ENCODE measurements at regions not wholly inside any gene's neighbourhood (a gene's known extent, or its start where the extent isn't known, plus 50 kb on each side); places are given as distances from the start of the nearest gene placed in this dataset.

GRCh38 chr4:187555174-187555573, 440.4 kb upstream of the ZFP42 start:
- Histone ChIP-seq H3K27me3 (ENCODE audit: control insufficient read depth, insufficient read depth, low read length) (no peaks in the 10 kb centered on the region), H3K4me3 (ENCODE audit: low read length) (no peak overlapping the region), H3K36me3 (ENCODE audit: control insufficient read depth, insufficient read depth, low read length) (no peaks in the 10 kb centered on the region), H3K4me1 (ENCODE audit: control insufficient read depth, insufficient read depth, low read length) (no peaks in the 10 kb centered on the region), H3K9ac (ENCODE audit: low read length) (no peak overlapping the region), H3K9me3 (ENCODE audit: control insufficient read depth, low read length) (no peaks in the 10 kb centered on the region)

GRCh38 chr4:187558391-187558790, 437.2 kb upstream of the ZFP42 start:
- H3K27me3 ChIP-seq (ENCODE audit: control insufficient read depth, insufficient read depth, low read length): no peaks in the 10 kb centered on the region
- no peak overlapping the region for H3K9ac ChIP-seq (ENCODE audit: low read length)
- no peaks in the 10 kb centered on the region for H3K9me3 ChIP-seq (ENCODE audit: control insufficient read depth, low read length)
- no peaks in the 10 kb centered on the region for H3K36me3 ChIP-seq (ENCODE audit: control insufficient read depth, insufficient read depth, low read length)
- H3K4me3 ChIP-seq (ENCODE audit: low read length): no peak overlapping the region
- no peaks in the 10 kb centered on the region for H3K4me1 ChIP-seq (ENCODE audit: control insufficient read depth, insufficient read depth, low read length)

- Histone ChIP-seq H3K27me3 (ENCODE audit: control insufficient read depth, insufficient read depth, low read length) (no peaks in the 10 kb centered on the region), H3K9me3 (ENCODE audit: control insufficient read depth, low read length) (no peaks in the 10 kb centered on the region), H3K4me3 (ENCODE audit: low read length) (no peak overlapping the region), H3K36me3 (ENCODE audit: control insufficient read depth, insufficient read depth, low read length) (no peaks in the 10 kb centered on the region), H3K4me1 (ENCODE audit: control insufficient read depth, insufficient read depth, low read length) (no peaks in the 10 kb centered on the region), H3K9ac (ENCODE audit: low read length) (no peak overlapping the region)
These were observed 433.2 kb upstream of the ZFP42 start for GRCh38 chr4:187562345-187562744.

- Histone ChIP-seq H3K4me1 (ENCODE audit: control insufficient read depth, insufficient read depth, low read length) (no peaks in the 10 kb centered on the region), H3K36me3 (ENCODE audit: control insufficient read depth, insufficient read depth, low read length) (no peaks in the 10 kb centered on the region), H3K9ac (ENCODE audit: low read length) (no peak overlapping the region), H3K4me3 (ENCODE audit: low read length) (no peak overlapping the region), H3K27me3 (ENCODE audit: control insufficient read depth, insufficient read depth, low read length) (no peaks in the 10 kb centered on the region), H3K9me3 (ENCODE audit: control insufficient read depth, low read length) (no peaks in the 10 kb centered on the region)
These were observed 430.2 kb upstream of the ZFP42 start for GRCh38 chr4:187565416-187565815.

- H3K27me3 ChIP-seq (ENCODE audit: control insufficient read depth, insufficient read depth, low read length): no peaks in the 10 kb centered on the region
- H3K9me3 ChIP-seq (ENCODE audit: control insufficient read depth, low read length): no peaks in the 10 kb centered on the region
- no peaks in the 10 kb centered on the region for H3K36me3 ChIP-seq (ENCODE audit: control insufficient read depth, insufficient read depth, low read length)
- H3K4me3 ChIP-seq (ENCODE audit: low read length): no peak overlapping the region
- H3K4me1 ChIP-seq (ENCODE audit: control insufficient read depth, insufficient read depth, low read length): no peaks in the 10 kb centered on the region
- H3K9ac ChIP-seq (ENCODE audit: low read length): no peak overlapping the region
These were observed 425.7 kb upstream of the ZFP42 start for GRCh38 chr4:187569871-187570270.

GRCh38 chr4:187575706-187576105, 419.9 kb upstream of the ZFP42 start:
- no peaks in the 10 kb centered on the region for H3K4me1 ChIP-seq (ENCODE audit: control insufficient read depth, insufficient read depth, low read length)
- no peak overlapping the region for H3K4me3 ChIP-seq (ENCODE audit: low read length)
- no peak overlapping the region for H3K9ac ChIP-seq (ENCODE audit: low read length)
- no peaks in the 10 kb centered on the region for H3K27me3 ChIP-seq (ENCODE audit: control insufficient read depth, insufficient read depth, low read length)
- no peaks in the 10 kb centered on the region for H3K36me3 ChIP-seq (ENCODE audit: control insufficient read depth, insufficient read depth, low read length)
- H3K9me3 ChIP-seq (ENCODE audit: control insufficient read depth, low read length): no peaks in the 10 kb centered on the region

- no peaks in the 10 kb centered on the region for H3K36me3 ChIP-seq (ENCODE audit: control insufficient read depth, insufficient read depth, low read length)
These were observed 418.8 kb upstream of the ZFP42 start for GRCh38 chr4:187576751-187577150.

GRCh38 chr4:187577941-187578480, 417.6 kb upstream of the ZFP42 start:
- Histone ChIP-seq H3K4me3 (ENCODE audit: low read length) (no peak overlapping the region), H3K9me3 (ENCODE audit: control insufficient read depth, low read length) (no peaks in the 10 kb centered on the region), H3K9ac (ENCODE audit: low read length) (no peak overlapping the region), H3K36me3 (ENCODE audit: control insufficient read depth, insufficient read depth, low read length) (no peaks in the 10 kb centered on the region), H3K27me3 (ENCODE audit: control insufficient read depth, insufficient read depth, low read length) (no peaks in the 10 kb centered on the region), H3K4me1 (ENCODE audit: control insufficient read depth, insufficient read depth, low read length) (no peaks in the 10 kb centered on the region)

More at GRCh38 chr4:187576751-187577150, 418.8 kb upstream of the ZFP42 start:
- no peak overlapping the region for H3K9ac ChIP-seq (ENCODE audit: low read length)
- H3K9me3 ChIP-seq (ENCODE audit: control insufficient read depth, low read length): no peaks in the 10 kb centered on the region
- H3K4me1 ChIP-seq (ENCODE audit: control insufficient read depth, insufficient read depth, low read length): no peaks in the 10 kb centered on the region
- no peaks in the 10 kb centered on the region for H3K27me3 ChIP-seq (ENCODE audit: control insufficient read depth, insufficient read depth, low read length)
- no peak overlapping the region for H3K4me3 ChIP-seq (ENCODE audit: low read length)

GRCh38 chr4:187586892-187587291, 408.7 kb upstream of the ZFP42 start:
- H3K9me3 ChIP-seq (ENCODE audit: control insufficient read depth, low read length): no peaks in the 10 kb centered on the region
- H3K4me3 ChIP-seq (ENCODE audit: low read length): no peak overlapping the region
- no peaks in the 10 kb centered on the region for H3K36me3 ChIP-seq (ENCODE audit: control insufficient read depth, insufficient read depth, low read length)
- H3K4me1 ChIP-seq (ENCODE audit: control insufficient read depth, insufficient read depth, low read length): no peaks in the 10 kb centered on the region
- no peak overlapping the region for H3K9ac ChIP-seq (ENCODE audit: low read length)
- no peaks in the 10 kb centered on the region for H3K27me3 ChIP-seq (ENCODE audit: control insufficient read depth, insufficient read depth, low read length)

- Histone ChIP-seq H3K27me3 (ENCODE audit: control insufficient read depth, insufficient read depth, low read length) (no peaks in the 10 kb centered on the region), H3K9me3 (ENCODE audit: control insufficient read depth, low read length) (no peaks in the 10 kb centered on the region), H3K36me3 (ENCODE audit: control insufficient read depth, insufficient read depth, low read length) (no peaks in the 10 kb centered on the region), H3K4me3 (ENCODE audit: low read length) (no peak overlapping the region), H3K9ac (ENCODE audit: low read length) (no peak overlapping the region), H3K4me1 (ENCODE audit: control insufficient read depth, insufficient read depth, low read length) (no peaks in the 10 kb centered on the region)
These were observed 397.4 kb upstream of the ZFP42 start for GRCh38 chr4:187598196-187598595.

- Histone ChIP-seq H3K9me3 (ENCODE audit: control insufficient read depth, low read length) (no peaks in the 10 kb centered on the region), H3K9ac (ENCODE audit: low read length) (no peak overlapping the region), H3K4me3 (ENCODE audit: low read length) (no peak overlapping the region), H3K27me3 (ENCODE audit: control insufficient read depth, insufficient read depth, low read length) (no peaks in the 10 kb centered on the region), H3K36me3 (ENCODE audit: control insufficient read depth, insufficient read depth, low read length) (no peaks in the 10 kb centered on the region), H3K4me1 (ENCODE audit: control insufficient read depth, insufficient read depth, low read length) (no peaks in the 10 kb centered on the region)
These were observed 393.1 kb upstream of the ZFP42 start for GRCh38 chr4:187602339-187603092.

GRCh38 chr4:187603093-187604025, 392.2 kb upstream of the ZFP42 start:
- no peaks in the 10 kb centered on the region for H3K36me3 ChIP-seq (ENCODE audit: control insufficient read depth, insufficient read depth, low read length)
- H3K4me1 ChIP-seq (ENCODE audit: control insufficient read depth, insufficient read depth, low read length): no peaks in the 10 kb centered on the region
- H3K27me3 ChIP-seq (ENCODE audit: control insufficient read depth, insufficient read depth, low read length): no peaks in the 10 kb centered on the region
- H3K9ac ChIP-seq (ENCODE audit: low read length): no peak overlapping the region
- H3K9me3 ChIP-seq (ENCODE audit: control insufficient read depth, low read length): no peaks in the 10 kb centered on the region
- no peak overlapping the region for H3K4me3 ChIP-seq (ENCODE audit: low read length)
